Osteoblast (primary cell): ENCODE measurements at regions not wholly inside any gene's neighbourhood (a gene's known extent, or its start where the extent isn't known, plus 50 kb on each side); places are given as distances from the start of the nearest gene placed in this dataset.

Experiments used
- DNase-seq: peaks from one replicate; pipeline ENCODE4 v3.0.0; 2011; ENCODE audit warnings: low spot score, mixed read lengths; ENCODE audit not compliant: insufficient read length; ENCODE audit errors: missing footprints
- H2AFZ ChIP-seq: 2 replicates; pipeline ENCODE4 v1.6.0; 2011; ENCODE audit warnings: mild to moderate bottlenecking, low read length
- H3K27ac ChIP-seq: 2 replicates; pipeline ENCODE4 v1.5.1; 2011; ENCODE audit warnings: mild to moderate bottlenecking, low read depth, low read length, moderate library complexity
- H3K27me3 ChIP-seq: 2 replicates; pipeline ENCODE4 v1.6.0; 2012; ENCODE audit warnings: mild to moderate bottlenecking, control low read depth, inconsistent platforms, low read length, moderate library complexity; ENCODE audit not compliant: insufficient read depth
- H3K36me3 ChIP-seq: 2 replicates; pipeline ENCODE4 v1.5.1; 2011; ENCODE audit warnings: mild to moderate bottlenecking, low read length, control low read depth, moderate library complexity; ENCODE audit not compliant: insufficient read depth
- H3K4me1 ChIP-seq: 2 replicates; pipeline ENCODE4 v1.5.1; 2011; ENCODE audit warnings: mild to moderate bottlenecking, low read length, control low read depth, moderate library complexity; ENCODE audit not compliant: insufficient read depth
- H3K4me2 ChIP-seq: 2 replicates; pipeline ENCODE4 v1.6.0; 2011; ENCODE audit warnings: mild to moderate bottlenecking, low read length; ENCODE audit not compliant: insufficient read depth
- H3K4me3 ChIP-seq: fragments of 200-600 bp; sonication (generic); 3 replicates; pipeline ENCODE4 v1.5.1; 2012; ENCODE audit warnings: mild to moderate bottlenecking, low read length, inconsistent platforms; ENCODE audit not compliant: insufficient read depth
- H3K79me2 ChIP-seq: 2 replicates; pipeline ENCODE4 v1.6.0; 2012; ENCODE audit warnings: mild to moderate bottlenecking, low read length, control low read depth, inconsistent platforms; ENCODE audit not compliant: insufficient read depth
- H3K9me3 ChIP-seq: 2 replicates; pipeline ENCODE4 v1.5.1; 2011; ENCODE audit warnings: low read depth, low read length, control low read depth
- H4K20me1 ChIP-seq: 2 replicates; pipeline ENCODE4 v1.6.0; 2012; ENCODE audit warnings: mild to moderate bottlenecking, low read length, control low read depth; ENCODE audit not compliant: insufficient read depth
- TF ChIP-seq, protein P1 (sequence below): IDR thresholded peaks from 2 replicates; pipeline ENCODE4 v1.5.1; 2011; ENCODE audit warnings: mild to moderate bottlenecking, low read depth, low read length, moderate library complexity; ENCODE audit errors: extremely low read depth

DNA sequence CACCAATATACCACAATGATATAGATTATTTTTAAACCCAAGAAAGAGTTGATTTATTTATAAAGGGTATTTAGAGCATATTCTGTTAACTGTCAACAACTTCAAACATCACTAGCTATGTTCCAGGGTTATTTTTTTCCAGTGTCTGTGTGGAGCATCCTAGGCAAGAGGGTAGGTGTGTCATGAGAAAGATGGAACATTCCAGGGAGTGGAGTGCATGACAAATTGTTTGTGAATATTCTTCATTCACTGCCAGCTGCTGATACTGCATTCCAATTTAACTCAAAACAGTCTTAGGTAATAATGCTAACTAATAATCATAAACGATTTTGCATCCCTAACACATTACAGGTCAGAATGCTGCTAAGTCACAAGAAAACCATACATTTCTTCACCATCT lies 148.7 kb upstream of the RASGEF1B start:
- Histone ChIP-seq H2AFZ (no peak overlapping the region), H3K79me2 (no peaks in the 10 kb centered on the region), H3K4me1 (no peaks in the 10 kb centered on the region), H3K27ac (no peak overlapping the region), H3K27me3 (no peaks in the 10 kb centered on the region), H3K9me3 (no peaks in the 10 kb centered on the region), H4K20me1 (no peaks in the 10 kb centered on the region), H3K4me3 (no peak overlapping the region), H3K4me2 (no peak overlapping the region), H3K36me3 (no peaks in the 10 kb centered on the region)
- DNase-seq, result no peak
- TF ChIP-seq, protein P1, sequence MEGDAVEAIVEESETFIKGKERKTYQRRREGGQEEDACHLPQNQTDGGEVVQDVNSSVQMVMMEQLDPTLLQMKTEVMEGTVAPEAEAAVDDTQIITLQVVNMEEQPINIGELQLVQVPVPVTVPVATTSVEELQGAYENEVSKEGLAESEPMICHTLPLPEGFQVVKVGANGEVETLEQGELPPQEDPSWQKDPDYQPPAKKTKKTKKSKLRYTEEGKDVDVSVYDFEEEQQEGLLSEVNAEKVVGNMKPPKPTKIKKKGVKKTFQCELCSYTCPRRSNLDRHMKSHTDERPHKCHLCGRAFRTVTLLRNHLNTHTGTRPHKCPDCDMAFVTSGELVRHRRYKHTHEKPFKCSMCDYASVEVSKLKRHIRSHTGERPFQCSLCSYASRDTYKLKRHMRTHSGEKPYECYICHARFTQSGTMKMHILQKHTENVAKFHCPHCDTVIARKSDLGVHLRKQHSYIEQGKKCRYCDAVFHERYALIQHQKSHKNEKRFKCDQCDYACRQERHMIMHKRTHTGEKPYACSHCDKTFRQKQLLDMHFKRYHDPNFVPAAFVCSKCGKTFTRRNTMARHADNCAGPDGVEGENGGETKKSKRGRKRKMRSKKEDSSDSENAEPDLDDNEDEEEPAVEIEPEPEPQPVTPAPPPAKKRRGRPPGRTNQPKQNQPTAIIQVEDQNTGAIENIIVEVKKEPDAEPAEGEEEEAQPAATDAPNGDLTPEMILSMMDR, result no peak

DNA sequence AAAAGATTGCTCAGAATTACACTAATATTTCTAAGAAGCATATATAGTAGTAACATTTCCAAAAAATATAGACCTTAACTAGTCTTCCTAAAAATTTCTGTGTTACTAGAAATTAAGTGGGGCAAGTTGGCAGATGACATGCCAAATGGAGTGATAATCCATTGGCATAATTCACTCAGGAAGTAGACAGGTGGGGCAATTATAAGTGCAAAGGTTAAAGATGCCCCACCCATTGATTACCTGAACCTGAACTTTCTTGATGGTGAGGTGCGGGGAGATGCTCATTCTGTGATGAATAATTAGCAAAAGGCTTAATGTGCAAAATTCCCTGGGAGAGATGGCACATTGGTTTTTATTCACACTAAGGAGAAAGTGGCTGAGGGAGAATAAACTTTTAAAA lies 145.8 kb upstream of the RASGEF1B start:
- Histone ChIP-seq H4K20me1 (no peaks in the 10 kb centered on the region), H3K4me1 (no peaks in the 10 kb centered on the region), H3K27ac (no peak overlapping the region), H3K9me3 (no peaks in the 10 kb centered on the region), H3K4me2 (no peak overlapping the region), H3K79me2 (no peaks in the 10 kb centered on the region), H3K4me3 (no peak overlapping the region), H3K27me3 (no peaks in the 10 kb centered on the region), H2AFZ (no peak overlapping the region), H3K36me3 (no peaks in the 10 kb centered on the region)
- DNase-seq, result no peak
- TF ChIP-seq, protein P1, result no peak

DNA sequence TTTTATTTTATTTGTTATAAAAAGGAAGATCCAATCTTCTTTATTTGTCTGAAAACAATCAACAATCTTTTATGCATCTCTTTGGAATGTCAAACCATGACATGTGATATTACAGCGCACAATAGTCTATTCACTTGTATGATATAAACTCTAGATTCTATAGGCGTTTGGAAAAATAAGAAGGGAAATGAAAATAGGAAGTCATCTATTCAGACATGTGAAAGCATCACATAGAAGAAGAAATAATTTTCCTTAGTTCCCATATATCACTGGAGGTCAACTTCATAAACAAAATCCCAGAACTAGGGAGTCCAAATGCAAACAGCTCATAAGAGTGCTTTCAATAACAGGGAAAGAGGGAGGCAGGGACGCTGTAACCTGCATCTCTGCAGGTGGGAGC lies 139.5 kb upstream of the RASGEF1B start:
- TF ChIP-seq, protein P1, result no peak
- no peaks in the 10 kb centered on the region for H3K4me1 ChIP-seq
- no peaks in the 10 kb centered on the region for H3K79me2 ChIP-seq
- no peaks in the 10 kb centered on the region for H4K20me1 ChIP-seq
- no peak overlapping the region for H2AFZ ChIP-seq
- no peak overlapping the region for H3K27ac ChIP-seq
- H3K4me2 ChIP-seq, result no peak overlapping the region
- DNase-seq, result no peak
- no peaks in the 10 kb centered on the region for H3K27me3 ChIP-seq
- no peaks in the 10 kb centered on the region for H3K36me3 ChIP-seq
- H3K9me3 ChIP-seq, result no peaks in the 10 kb centered on the region
- no peak overlapping the region for H3K4me3 ChIP-seq

DNA sequence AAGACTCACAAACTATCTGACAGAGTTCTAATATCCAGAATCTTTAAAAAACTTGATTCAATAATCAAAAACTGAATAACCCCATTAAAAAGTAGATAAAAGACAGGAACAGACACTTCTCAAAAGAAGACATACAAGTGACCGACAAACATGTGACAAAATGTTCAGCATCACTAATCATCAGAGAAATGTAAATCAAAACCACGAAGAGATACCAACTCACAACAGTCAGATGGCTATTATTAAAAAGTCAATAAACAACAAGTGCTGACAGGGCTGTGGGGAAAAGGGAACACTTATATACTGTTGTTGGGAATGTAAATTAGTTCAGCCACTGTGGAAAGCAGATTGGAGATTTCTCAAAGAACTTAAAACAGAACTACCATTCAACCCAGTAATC lies 138.1 kb upstream of the RASGEF1B start:
- Histone ChIP-seq H2AFZ (no peak overlapping the region), H3K27ac (no peak overlapping the region), H3K27me3 (no peaks in the 10 kb centered on the region), H3K4me1 (no peaks in the 10 kb centered on the region), H3K79me2 (no peaks in the 10 kb centered on the region), H3K4me3 (no peak overlapping the region), H3K4me2 (no peak overlapping the region), H3K9me3 (no peaks in the 10 kb centered on the region), H3K36me3 (no peaks in the 10 kb centered on the region), H4K20me1 (no peaks in the 10 kb centered on the region)
- DNase-seq, result no peak
- TF ChIP-seq, protein P1, result no peak
